ENCODE measurements at regions not wholly inside any gene's neighbourhood (a gene's known extent, or its start where the extent isn't known, plus 50 kb on each side); places are given as distances from the start of the nearest gene placed in this dataset.

- no peak for DNase-seq (ENCODE audit: low spot score)
Observed at GRCh38 chr6:126419901-126420300, 80.0 kb downstream of the CENPW start.

- no peak for DNase-seq (ENCODE audit: low spot score)
Observed at GRCh38 chr6:126422912-126423311, 83.0 kb downstream of the CENPW start.

- DNase-seq (ENCODE audit: low spot score): no peak
Observed at GRCh38 chr6:126427713-126428112, 87.8 kb downstream of the CENPW start.

- DNase-seq (ENCODE audit: low spot score): no peak
Observed at GRCh38 chr6:126429866-126430265, 90.0 kb downstream of the CENPW start.

DNA sequence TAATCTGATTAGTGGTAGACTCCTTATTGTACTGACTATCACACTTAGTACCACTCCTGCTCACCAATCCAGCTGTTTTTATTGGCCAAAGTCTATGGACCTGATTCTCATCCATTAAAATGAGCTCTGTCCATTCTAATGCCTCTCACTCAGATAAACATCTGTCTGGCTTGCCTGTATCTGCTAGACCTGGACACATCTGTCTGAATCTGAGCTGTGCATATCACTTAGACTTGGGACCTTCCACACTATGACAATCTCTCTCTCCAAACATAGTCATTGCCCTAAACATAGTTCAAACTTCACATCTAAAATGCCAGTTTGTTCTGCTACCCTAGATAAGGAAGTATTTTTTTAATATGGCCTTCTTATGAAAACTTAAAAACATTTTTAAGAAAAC, 92.6 kb downstream of the CENPW start:
- DNase-seq (ENCODE audit: low spot score): no peak

DNA sequence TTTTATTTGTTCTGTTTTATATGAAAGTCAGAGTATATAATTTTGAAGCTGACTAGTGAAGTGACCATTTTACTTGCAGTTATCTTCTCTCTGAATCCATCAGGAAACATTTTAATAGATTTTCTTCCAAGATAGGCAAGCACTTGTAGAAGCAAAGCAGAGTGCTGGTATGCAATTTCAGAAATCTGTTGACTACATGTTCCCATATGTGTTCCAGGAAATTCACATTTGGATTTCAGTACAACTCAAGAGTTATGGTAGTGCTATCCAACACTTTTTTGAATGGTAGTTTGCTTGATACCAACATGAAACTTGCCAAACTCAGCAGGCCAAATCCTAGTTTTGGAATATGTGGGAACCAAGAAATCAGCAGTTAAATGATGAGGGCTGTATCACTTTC, 94.0 kb downstream of the CENPW start:
- DNase-seq (ENCODE audit: low spot score): no peak

DNA sequence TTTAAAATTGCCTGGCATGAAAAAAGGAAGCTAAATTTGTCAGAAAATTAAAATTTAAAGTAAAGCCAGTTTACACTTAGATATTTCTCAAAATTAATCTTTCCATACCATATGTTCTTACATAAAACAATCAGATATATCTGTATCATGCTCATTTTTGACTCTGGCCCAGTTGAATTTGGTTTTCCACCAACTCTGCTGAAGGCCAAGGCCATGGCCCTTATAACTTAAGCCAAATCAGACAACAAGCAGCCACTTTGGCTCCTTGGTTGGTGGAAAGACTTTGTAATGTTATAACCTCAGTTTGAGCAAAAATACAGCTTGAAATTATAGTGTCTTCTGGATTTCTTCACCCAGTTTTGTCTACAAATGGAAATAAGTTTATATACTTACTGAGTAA, 97.3 kb downstream of the CENPW start:
- no peak for DNase-seq (ENCODE audit: low spot score)

- no peak for DNase-seq (ENCODE audit: low spot score)
Observed at GRCh38 chr6:126439040-126439439, 99.1 kb downstream of the CENPW start.

- DNase-seq (ENCODE audit: low spot score): no peak
Observed at GRCh38 chr6:126440923-126441322, 101.0 kb downstream of the CENPW start.

DNA sequence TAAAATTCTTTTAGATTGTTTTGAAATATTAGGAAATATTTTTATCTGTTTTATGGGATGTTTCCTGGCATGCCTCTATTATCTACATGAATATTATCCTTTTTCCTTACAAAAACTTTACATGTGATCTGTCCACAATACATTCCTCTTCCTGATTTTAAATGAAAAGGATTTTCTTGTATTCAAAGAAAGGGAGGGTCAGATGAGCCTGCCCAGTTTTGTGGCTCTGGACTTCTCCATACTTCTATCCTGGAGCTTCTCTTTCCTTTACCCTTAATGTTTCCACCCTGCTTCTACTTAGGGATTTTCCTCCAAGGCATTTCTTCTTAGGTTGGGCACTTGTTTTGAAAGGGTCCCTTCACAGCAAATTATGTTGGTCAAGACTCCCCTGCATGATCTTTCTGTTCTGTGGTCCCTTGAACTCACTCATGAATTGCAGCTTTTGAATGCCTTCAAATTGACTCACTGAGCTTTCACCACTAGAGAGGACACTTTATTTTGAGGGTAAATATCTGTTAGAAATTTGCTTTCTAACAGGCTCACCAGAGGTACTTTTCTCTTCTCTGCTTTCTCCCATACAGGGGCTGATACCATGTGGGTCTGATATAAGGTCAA, 104.9 kb downstream of the CENPW start:
- DNase-seq (ENCODE audit: low spot score): no peak

DNA sequence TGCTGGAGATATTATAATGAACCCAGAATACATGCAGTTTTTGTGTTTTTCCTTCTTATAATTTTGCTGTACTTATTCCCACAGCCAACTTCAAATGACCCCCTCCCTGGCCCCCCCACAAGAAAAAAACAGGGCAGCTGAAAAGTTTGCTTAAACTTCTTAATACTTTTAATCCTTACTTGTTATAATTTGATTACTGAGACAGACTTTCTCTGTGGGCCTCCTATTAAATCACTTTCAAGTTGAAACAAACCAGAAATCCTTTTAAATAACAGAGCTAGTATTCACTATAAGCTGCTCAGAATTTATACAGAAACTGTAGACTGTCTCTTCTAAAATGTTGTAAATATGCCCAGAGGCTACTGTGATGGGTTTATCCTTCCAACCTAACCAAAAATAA, 106.3 kb downstream of the CENPW start:
- DNase-seq (ENCODE audit: low spot score): no peak

- DNase-seq (ENCODE audit: low spot score): no peak
Observed at GRCh38 chr6:126447367-126447766, 107.5 kb downstream of the CENPW start.

DNA sequence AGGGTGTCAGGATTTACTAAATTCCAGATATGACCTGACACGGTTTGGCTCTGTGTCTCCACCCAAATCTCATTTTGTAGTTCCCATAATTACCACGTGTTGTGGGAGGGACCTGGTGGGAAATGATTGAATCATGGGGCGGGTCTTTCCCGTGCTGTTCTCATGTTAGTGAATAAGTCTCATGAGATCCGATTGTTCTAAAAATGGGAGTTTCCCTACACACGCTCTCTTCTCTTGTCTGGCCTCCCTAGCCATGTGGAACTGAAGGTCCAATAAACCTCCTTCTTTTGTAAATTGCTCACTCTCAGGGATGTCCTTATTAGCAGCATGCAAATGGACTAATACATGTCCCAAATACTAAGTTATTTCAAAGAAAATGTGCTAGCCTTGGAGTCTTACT, 121.1 kb downstream of the CENPW start:
- no peak for DNase-seq (ENCODE audit: low spot score)

GRCh38 chr6:126464245-126464644, 124.3 kb downstream of the CENPW start:
- DNase-seq (ENCODE audit: low spot score): no peak

DNA sequence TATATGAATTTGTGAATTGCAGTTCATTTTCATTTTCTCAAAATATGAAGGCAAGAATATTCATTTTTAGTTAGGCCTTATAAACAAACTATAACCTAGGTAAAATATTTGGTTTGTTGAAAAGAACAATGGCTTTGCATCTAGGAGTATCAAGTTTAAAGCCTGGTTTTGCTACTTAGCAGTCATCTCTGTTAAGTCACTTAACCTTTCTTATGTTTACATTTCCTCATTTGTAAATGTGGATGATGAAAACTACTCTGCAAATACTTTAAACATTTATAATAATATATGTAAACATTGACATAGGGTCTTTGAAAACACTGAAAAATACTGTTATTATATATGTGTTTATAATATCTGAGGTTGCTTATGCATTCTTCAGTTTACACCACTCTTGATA, 135.5 kb downstream of the CENPW start:
- no peak for DNase-seq (ENCODE audit: low spot score)

- no peak for DNase-seq (ENCODE audit: low spot score)
Observed at GRCh38 chr6:126477678-126478077, 137.8 kb downstream of the CENPW start.

GRCh38 chr6:126480268-126480667, 140.4 kb downstream of the CENPW start:
- DNase-seq (ENCODE audit: low spot score): no peak

DNA sequence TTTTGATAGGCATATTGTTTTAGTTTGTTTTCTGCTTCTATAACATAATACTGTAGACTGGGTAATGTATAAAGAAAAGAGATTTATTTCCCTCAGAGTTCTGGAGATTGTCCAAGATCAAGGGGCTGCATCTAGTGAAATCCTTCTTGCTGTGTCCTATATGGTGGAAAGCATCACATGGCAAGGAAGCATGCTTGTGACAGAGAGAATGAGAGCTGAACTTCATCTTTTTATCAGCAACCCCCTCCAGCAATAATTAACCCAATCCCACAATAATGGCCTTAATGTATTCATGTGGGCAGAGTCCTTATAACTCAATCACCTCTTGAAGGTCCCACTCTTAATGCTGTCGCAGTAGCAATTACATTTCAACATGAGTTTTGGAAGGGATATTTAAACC, 141.4 kb downstream of the CENPW start:
- no peak for DNase-seq (ENCODE audit: low spot score)

- no peak for DNase-seq (ENCODE audit: low spot score)
Observed at GRCh38 chr6:126504792-126505191, 164.9 kb downstream of the CENPW start.

DNA sequence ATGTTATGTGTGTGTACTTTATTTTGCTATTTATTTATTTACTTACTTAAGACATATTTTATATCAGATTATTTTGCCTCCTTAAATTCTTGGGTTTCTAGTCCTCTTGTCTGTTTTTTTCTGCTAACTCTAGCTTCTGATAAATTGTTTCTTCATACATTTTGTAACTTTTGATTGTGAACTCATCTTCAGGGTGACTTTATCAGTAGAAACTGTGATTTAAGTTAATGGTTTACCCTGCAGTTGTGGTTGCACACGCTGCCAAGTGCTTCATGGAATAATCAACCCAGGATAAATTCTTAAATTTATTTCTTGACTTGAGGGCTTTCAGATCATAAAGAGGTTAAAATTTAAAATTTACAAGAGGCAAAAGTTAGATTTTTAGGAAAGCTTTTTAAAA, 173.3 kb downstream of the CENPW start:
- DNase-seq (ENCODE audit: low spot score): no peak

GRCh38 chr6:126516411-126516810, 176.5 kb downstream of the CENPW start:
- no peak for DNase-seq (ENCODE audit: low spot score)

DNA sequence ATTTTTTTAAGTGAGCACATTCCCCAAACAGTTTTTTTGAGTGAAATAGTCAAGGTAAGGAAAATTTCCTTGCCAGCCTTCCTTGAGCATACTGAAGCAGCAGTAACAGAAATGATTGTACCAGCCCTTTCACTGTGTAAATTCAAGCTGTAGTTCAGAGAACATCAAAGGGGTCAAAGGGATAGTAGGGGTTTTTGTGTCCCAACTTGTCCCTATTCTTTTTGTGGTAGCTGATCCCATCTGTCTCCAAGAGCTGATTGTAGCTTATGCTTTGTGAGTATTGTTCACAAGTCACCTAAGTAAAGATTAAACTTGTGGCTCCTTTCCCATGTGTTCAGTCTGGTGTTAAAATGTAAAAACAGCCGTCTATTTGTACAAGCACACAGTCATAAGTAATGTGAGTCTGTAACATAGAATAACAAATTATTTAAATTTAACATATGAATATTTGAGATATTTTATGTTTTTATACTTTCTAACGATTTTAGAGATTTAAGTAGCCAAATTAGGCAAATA, 185.0 kb downstream of the CENPW start:
- DNase-seq (ENCODE audit: low spot score): no peak

- DNase-seq (ENCODE audit: low spot score): no peak
Observed at GRCh38 chr6:126526547-126526946, 186.6 kb downstream of the CENPW start.

GRCh38 chr6:126526996-126527606, 187.2 kb downstream of the CENPW start:
- DNase-seq (ENCODE audit: low spot score): no peak
